HEK293 (cell line): ENCODE measurements at regions not wholly inside any gene's neighbourhood (a gene's known extent, or its start where the extent isn't known, plus 50 kb on each side); places are given as distances from the start of the nearest gene placed in this dataset.

Experiments used
- CTCF ChIA-PET: fragments of 350-600 bp; formaldehyde crosslinking; extraction: SDS; loops from one replicate; lab custom pipeline; 2021; ENCODE audit warnings: antibody characterized with exemption; lab: Yijun Ruan, JAX
- POLR2A ChIA-PET: fragments of 300-600 bp; formaldehyde crosslinking; extraction: SDS; loops from one replicate; lab custom pipeline; 2020; ENCODE audit warnings: antibody characterized with exemption, inconsistent platforms; lab: Yijun Ruan, JAX
- H3K27ac ChIP-seq: fragments of 200-500 bp; sonication (Bioruptor generic); 2 replicates; pipeline ENCODE4 v1.5.1; 2014; ENCODE audit warnings: low read depth, low read length, control low read depth, inconsistent platforms; ENCODE audit errors: extremely low read depth
- H3K36me3 ChIP-seq, 2 experiments: fragments of 200-500 bp in 1 of 2; sonication (Bioruptor generic) in 1 of 2; 1 replicate in 1 of 2; 2 replicates in 1 of 2; pipeline ENCODE4 v1.5.1; 2014 to 2017; ENCODE audit warnings: inconsistent platforms in 2 of 2, low read length in 2 of 2; ENCODE audit not compliant: control insufficient read depth in 2 of 2, insufficient read depth in 1 of 2
- H3K4me1 ChIP-seq: fragments of 200-500 bp; sonication (Bioruptor generic); 2 replicates; pipeline ENCODE4 v1.5.1; 2014; ENCODE audit warnings: mild to moderate bottlenecking, low read length, inconsistent platforms; ENCODE audit not compliant: control insufficient read depth, insufficient read depth
- H3K4me3 ChIP-seq: 2 replicates; pipeline ENCODE4 v1.5.1; 2011; ENCODE audit warnings: low read depth, mild to moderate bottlenecking, control low read depth, low read length, moderate library complexity
- H3K9me3 ChIP-seq: fragments of 200-500 bp; sonication (Bioruptor generic); 2 replicates; pipeline ENCODE4 v1.5.1; 2014; ENCODE audit warnings: low read depth, low read length, inconsistent platforms; ENCODE audit not compliant: control insufficient read depth, insufficient read depth
- FEZF1 ChIP-seq: fragments of 450-650 bp; formaldehyde crosslinking; IDR thresholded peaks from 2 replicates; pipeline ENCODE4 v1.5.1; 2016; ENCODE audit warnings: missing biosample characterization, missing genetic modification characterization
- GFI1B ChIP-seq: fragments of 450-650 bp; formaldehyde crosslinking; IDR thresholded peaks from 2 replicates; pipeline ENCODE4 v1.5.1; 2016; ENCODE audit warnings: missing biosample characterization, missing genetic modification characterization
- KLF7 ChIP-seq: fragments of 450-650 bp; formaldehyde crosslinking; IDR thresholded peaks from 2 replicates; pipeline ENCODE4 v1.5.1; 2016; ENCODE audit warnings: missing biosample characterization, missing genetic modification characterization, borderline replicate concordance
- WT1 ChIP-seq: fragments of 450-650 bp; formaldehyde crosslinking; IDR thresholded peaks from 2 replicates; pipeline ENCODE4 v1.5.1; 2016; ENCODE audit warnings: missing biosample characterization, missing genetic modification characterization
- YY2 ChIP-seq: fragments of 450-650 bp; formaldehyde crosslinking; IDR thresholded peaks from 2 replicates; pipeline ENCODE4 v1.5.1; 2016; ENCODE audit warnings: missing biosample characterization, missing genetic modification characterization
- ZBTB1 ChIP-seq: fragments of 450-650 bp; formaldehyde crosslinking; IDR thresholded peaks from 2 replicates; pipeline ENCODE4 v1.5.1; 2016; ENCODE audit warnings: missing biosample characterization, missing genetic modification characterization
- ZNF112 ChIP-seq: fragments of 450-650 bp; formaldehyde crosslinking; IDR thresholded peaks from 2 replicates; pipeline ENCODE4 v1.5.0; 2017; ENCODE audit warnings: missing biosample characterization, missing genetic modification characterization
- ZNF133 ChIP-seq: fragments of 450-650 bp; formaldehyde crosslinking; IDR thresholded peaks from 2 replicates; pipeline ENCODE4 v1.5.1; 2016; ENCODE audit warnings: missing biosample characterization, missing genetic modification characterization
- ZNF157 ChIP-seq: fragments of 450-650 bp; formaldehyde crosslinking; IDR thresholded peaks from 2 replicates; pipeline ENCODE4 v1.5.1; 2016; ENCODE audit warnings: missing biosample characterization, missing genetic modification characterization
- ZNF174 ChIP-seq: fragments of 450-650 bp; formaldehyde crosslinking; IDR thresholded peaks from 2 replicates; pipeline ENCODE4 v1.5.0; 2017; ENCODE audit warnings: missing biosample characterization, mild to moderate bottlenecking, missing genetic modification characterization
- ZNF211 ChIP-seq: fragments of 450-650 bp; formaldehyde crosslinking; IDR thresholded peaks from 2 replicates; pipeline ENCODE4 v1.5.1; 2016; ENCODE audit warnings: low read depth, missing biosample characterization, missing genetic modification characterization
- ZNF23 ChIP-seq: fragments of 450-650 bp; formaldehyde crosslinking; IDR thresholded peaks from 2 replicates; pipeline ENCODE4 v1.5.1; 2016; ENCODE audit warnings: missing biosample characterization, missing genetic modification characterization, borderline replicate concordance
- ZNF311 ChIP-seq: fragments of 450-650 bp; formaldehyde crosslinking; IDR thresholded peaks from 2 replicates; pipeline ENCODE4 v1.5.1; 2017; ENCODE audit warnings: missing biosample characterization, missing genetic modification characterization, borderline replicate concordance
- ZNF366 ChIP-seq: fragments of 450-650 bp; formaldehyde crosslinking; conservative IDR thresholded peaks from 2 replicates; pipeline ENCODE4 v1.5.1; 2016; ENCODE audit warnings: missing biosample characterization, missing genetic modification characterization
- ZNF501 ChIP-seq: fragments of 450-650 bp; formaldehyde crosslinking; IDR thresholded peaks from 2 replicates; pipeline ENCODE4 v1.5.1; 2016; ENCODE audit warnings: missing biosample characterization, missing genetic modification characterization
- ZNF514 ChIP-seq: fragments of 450-650 bp; formaldehyde crosslinking; IDR thresholded peaks from 2 replicates; pipeline ENCODE4 v1.5.1; 2016; ENCODE audit warnings: missing biosample characterization, missing genetic modification characterization
- ZNF548 ChIP-seq: fragments of 450-650 bp; formaldehyde crosslinking; IDR thresholded peaks from 2 replicates; pipeline ENCODE4 v1.5.1; 2016; ENCODE audit warnings: missing biosample characterization, missing genetic modification characterization
- ZNF558 ChIP-seq: fragments of 450-650 bp; formaldehyde crosslinking; IDR thresholded peaks from 2 replicates; pipeline ENCODE4 v1.5.1; 2016; ENCODE audit warnings: missing biosample characterization, missing genetic modification characterization
- ZNF610 ChIP-seq: fragments of 450-650 bp; formaldehyde crosslinking; IDR thresholded peaks from 2 replicates; pipeline ENCODE4 v1.5.1; 2016; ENCODE audit warnings: missing biosample characterization, missing genetic modification characterization, borderline replicate concordance
- ZNF624 ChIP-seq: fragments of 450-650 bp; formaldehyde crosslinking; IDR thresholded peaks from 2 replicates; pipeline ENCODE4 v1.5.1; 2017; ENCODE audit warnings: missing biosample characterization, missing genetic modification characterization
- ZNF660 ChIP-seq: fragments of 450-650 bp; IDR thresholded peaks from 2 replicates; pipeline ENCODE4 v1.5.1; 2018; ENCODE audit warnings: missing biosample characterization, mild to moderate bottlenecking, missing genetic modification characterization
- ZNF785 ChIP-seq: fragments of 450-650 bp; formaldehyde crosslinking; IDR thresholded peaks from 2 replicates; pipeline ENCODE4 v1.5.1; 2016; ENCODE audit warnings: missing biosample characterization, missing genetic modification characterization
- ZNF792 ChIP-seq: fragments of 450-650 bp; formaldehyde crosslinking; IDR thresholded peaks from 2 replicates; pipeline ENCODE4 v1.5.1; 2016; ENCODE audit warnings: missing biosample characterization, missing genetic modification characterization
- ZSCAN23 ChIP-seq: fragments of 450-650 bp; formaldehyde crosslinking; IDR thresholded peaks from 2 replicates; pipeline ENCODE4 v1.5.1; 2016; ENCODE audit warnings: missing biosample characterization, missing genetic modification characterization
- TF ChIP-seq, protein P1 (sequence below): fragments of 450-650 bp; formaldehyde crosslinking; IDR thresholded peaks from 2 replicates; pipeline ENCODE4 v1.5.1; 2016; ENCODE audit warnings: missing biosample characterization, missing genetic modification characterization
- TF ChIP-seq, protein P2 (sequence below): fragments of 450-650 bp; formaldehyde crosslinking; IDR thresholded peaks from 2 replicates; pipeline ENCODE4 v1.5.1; 2016; ENCODE audit warnings: missing biosample characterization, missing genetic modification characterization
- TF ChIP-seq, protein P3 (sequence below): fragments of 450-650 bp; formaldehyde crosslinking; IDR thresholded peaks from 2 replicates; pipeline ENCODE4 v1.5.1; 2016; ENCODE audit warnings: missing biosample characterization, missing genetic modification characterization
- TF ChIP-seq, protein P4 (sequence below): fragments of 450-650 bp; formaldehyde crosslinking; IDR thresholded peaks from 2 replicates; pipeline ENCODE4 v1.5.1; 2016; ENCODE audit warnings: missing biosample characterization, missing genetic modification characterization
- TF ChIP-seq, protein P5 (sequence below): fragments of 450-650 bp; formaldehyde crosslinking; IDR thresholded peaks from 2 replicates; pipeline ENCODE4 v1.5.1; 2016; ENCODE audit warnings: missing biosample characterization, missing genetic modification characterization

DNA sequence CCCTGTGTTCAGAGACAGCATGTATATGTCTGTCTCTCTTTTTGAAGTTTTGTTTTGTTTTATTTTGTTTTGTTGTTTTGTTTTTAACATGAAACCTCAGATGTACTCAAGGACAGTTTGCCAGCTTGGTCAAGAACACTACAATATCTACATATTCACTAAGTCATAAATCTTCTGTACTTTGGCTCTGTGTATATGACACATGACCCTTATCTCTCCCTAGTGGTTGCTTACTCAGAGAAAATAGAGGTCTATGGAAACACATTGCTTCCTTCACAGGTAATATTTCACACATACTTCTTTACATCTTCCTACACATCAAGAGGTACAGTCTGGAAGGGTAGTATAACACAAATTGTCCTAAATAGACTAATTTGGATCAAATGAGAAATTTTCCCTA, 312.6 kb upstream of the VRK2 start (continued):
- TF ChIP-seq, protein P1, sequence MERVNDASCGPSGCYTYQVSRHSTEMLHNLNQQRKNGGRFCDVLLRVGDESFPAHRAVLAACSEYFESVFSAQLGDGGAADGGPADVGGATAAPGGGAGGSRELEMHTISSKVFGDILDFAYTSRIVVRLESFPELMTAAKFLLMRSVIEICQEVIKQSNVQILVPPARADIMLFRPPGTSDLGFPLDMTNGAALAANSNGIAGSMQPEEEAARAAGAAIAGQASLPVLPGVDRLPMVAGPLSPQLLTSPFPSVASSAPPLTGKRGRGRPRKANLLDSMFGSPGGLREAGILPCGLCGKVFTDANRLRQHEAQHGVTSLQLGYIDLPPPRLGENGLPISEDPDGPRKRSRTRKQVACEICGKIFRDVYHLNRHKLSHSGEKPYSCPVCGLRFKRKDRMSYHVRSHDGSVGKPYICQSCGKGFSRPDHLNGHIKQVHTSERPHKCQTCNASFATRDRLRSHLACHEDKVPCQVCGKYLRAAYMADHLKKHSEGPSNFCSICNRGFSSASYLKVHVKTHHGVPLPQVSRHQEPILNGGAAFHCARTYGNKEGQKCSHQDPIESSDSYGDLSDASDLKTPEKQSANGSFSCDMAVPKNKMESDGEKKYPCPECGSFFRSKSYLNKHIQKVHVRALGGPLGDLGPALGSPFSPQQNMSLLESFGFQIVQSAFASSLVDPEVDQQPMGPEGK (tag by site-specific recombination) = no peak
- TF ChIP-seq YY2 (tag by site-specific recombination) (no peak), ZNF624 (tag by site-specific recombination) (no peak), ZNF133 (tag by site-specific recombination) (no peak), WT1 (tag by site-specific recombination) (no peak)
- TF ChIP-seq, all 188 proteins: peak for 0

DNA sequence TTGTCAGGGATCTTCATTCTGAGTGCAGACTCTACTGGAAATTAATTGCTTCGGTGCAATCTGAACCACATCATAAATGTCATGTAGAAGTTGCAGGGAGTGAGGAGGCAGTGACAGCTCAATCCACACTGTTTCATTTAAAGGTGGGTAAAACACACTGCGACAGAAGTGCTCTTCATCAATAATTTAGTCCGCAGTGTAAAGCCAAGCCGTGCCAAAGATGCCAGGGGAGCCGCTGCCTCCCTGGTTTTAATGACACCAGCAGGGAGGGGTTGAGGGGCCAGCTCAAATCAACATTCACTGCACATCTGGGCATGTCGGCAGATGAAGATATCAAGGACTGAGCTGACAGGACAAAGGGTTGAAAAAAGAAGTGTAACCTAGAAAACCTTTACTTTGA, 305.7 kb upstream of the VRK2 start:
- TF ChIP-seq GFI1B (tag by site-specific recombination) = no peak
- no peak for TF ChIP-seq FEZF1 (tag by site-specific recombination)
- no peak for TF ChIP-seq ZNF157 (tag by site-specific recombination)
- TF ChIP-seq ZNF514 (tag by site-specific recombination) = no peak
- TF ChIP-seq KLF7 (tag by site-specific recombination) = no peak
- TF ChIP-seq ZSCAN23 = no peak
- no peak for TF ChIP-seq ZNF792 (tag by site-specific recombination)
- TF ChIP-seq, protein P2, sequence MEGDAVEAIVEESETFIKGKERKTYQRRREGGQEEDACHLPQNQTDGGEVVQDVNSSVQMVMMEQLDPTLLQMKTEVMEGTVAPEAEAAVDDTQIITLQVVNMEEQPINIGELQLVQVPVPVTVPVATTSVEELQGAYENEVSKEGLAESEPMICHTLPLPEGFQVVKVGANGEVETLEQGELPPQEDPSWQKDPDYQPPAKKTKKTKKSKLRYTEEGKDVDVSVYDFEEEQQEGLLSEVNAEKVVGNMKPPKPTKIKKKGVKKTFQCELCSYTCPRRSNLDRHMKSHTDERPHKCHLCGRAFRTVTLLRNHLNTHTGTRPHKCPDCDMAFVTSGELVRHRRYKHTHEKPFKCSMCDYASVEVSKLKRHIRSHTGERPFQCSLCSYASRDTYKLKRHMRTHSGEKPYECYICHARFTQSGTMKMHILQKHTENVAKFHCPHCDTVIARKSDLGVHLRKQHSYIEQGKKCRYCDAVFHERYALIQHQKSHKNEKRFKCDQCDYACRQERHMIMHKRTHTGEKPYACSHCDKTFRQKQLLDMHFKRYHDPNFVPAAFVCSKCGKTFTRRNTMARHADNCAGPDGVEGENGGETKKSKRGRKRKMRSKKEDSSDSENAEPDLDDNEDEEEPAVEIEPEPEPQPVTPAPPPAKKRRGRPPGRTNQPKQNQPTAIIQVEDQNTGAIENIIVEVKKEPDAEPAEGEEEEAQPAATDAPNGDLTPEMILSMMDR = no peak
- no peak for TF ChIP-seq ZNF211 (tag by site-specific recombination)
- TF ChIP-seq ZNF112 (tag by site-specific recombination) = no peak
- no peak for TF ChIP-seq ZNF785 (tag by site-specific recombination)
- TF ChIP-seq ZNF660 = no peak
- Histone ChIP-seq H3K27ac (no peak overlapping the region), H3K9me3 (no peaks in the 10 kb centered on the region), H3K36me3 (no peaks in the 10 kb centered on the region), H3K4me3 (no peak overlapping the region), H3K4me1 (no peaks in the 10 kb centered on the region)
- ChIA-PET CTCF (interaction anchor here (0.6 kb wide), 1 partner anchor 758 kb away, joined by 4 read pairs; no protein-coding TSS in a partner anchor), POLR2A (interaction anchor here (0.6 kb wide), 1 partner anchor 14 kb away, joined by 9 read pairs; no protein-coding TSS in a partner anchor)

DNA sequence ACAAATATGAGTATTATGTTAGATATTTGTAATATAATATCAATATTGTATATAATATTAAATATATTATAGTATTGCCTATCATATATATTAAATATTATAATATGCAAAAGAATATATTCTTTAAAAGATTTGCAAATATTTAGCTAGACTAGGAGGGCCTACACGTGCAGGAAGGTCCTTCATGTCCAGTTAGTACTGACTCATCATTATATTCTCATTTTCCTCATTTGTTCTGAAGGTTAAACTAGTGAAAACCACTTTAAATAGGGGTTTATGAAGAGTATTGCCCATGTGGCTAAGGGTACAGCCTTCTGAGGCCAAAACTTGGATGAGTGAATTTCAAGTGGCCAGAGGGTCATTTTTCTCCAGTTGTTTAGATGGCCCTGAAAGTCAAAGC, 293.0 kb upstream of the VRK2 start:
- Histone ChIP-seq H3K9me3 (no peaks in the 10 kb centered on the region), H3K4me3 (no peak overlapping the region), H3K27ac (no peak overlapping the region), H3K4me1 (peaks cover 4% of the 10 kb centered on the region; the same call in 1 of the 2 replicates), H3K36me3 (no peaks in the 10 kb centered on the region)
- ChIA-PET CTCF (no interaction called here), POLR2A (no interaction called here)
- TF ChIP-seq ZNF23 (tag by site-specific recombination) (no peak), ZBTB1 (no peak), ZNF610 (tag by site-specific recombination) (no peak), ZNF366 (tag by site-specific recombination) (no peak), ZNF174 (tag by site-specific recombination) (no peak), ZNF548 (tag by site-specific recombination) (no peak), ZNF558 (tag by site-specific recombination) (no peak), ZNF311 (tag by site-specific recombination) (no peak), ZNF501 (no peak)
- TF ChIP-seq, protein P3, sequence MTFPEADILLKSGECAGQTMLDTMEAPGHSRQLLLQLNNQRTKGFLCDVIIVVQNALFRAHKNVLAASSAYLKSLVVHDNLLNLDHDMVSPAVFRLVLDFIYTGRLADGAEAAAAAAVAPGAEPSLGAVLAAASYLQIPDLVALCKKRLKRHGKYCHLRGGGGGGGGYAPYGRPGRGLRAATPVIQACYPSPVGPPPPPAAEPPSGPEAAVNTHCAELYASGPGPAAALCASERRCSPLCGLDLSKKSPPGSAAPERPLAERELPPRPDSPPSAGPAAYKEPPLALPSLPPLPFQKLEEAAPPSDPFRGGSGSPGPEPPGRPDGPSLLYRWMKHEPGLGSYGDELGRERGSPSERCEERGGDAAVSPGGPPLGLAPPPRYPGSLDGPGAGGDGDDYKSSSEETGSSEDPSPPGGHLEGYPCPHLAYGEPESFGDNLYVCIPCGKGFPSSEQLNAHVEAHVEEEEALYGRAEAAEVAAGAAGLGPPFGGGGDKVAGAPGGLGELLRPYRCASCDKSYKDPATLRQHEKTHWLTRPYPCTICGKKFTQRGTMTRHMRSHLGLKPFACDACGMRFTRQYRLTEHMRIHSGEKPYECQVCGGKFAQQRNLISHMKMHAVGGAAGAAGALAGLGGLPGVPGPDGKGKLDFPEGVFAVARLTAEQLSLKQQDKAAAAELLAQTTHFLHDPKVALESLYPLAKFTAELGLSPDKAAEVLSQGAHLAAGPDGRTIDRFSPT = no peak
- TF ChIP-seq, protein P4, sequence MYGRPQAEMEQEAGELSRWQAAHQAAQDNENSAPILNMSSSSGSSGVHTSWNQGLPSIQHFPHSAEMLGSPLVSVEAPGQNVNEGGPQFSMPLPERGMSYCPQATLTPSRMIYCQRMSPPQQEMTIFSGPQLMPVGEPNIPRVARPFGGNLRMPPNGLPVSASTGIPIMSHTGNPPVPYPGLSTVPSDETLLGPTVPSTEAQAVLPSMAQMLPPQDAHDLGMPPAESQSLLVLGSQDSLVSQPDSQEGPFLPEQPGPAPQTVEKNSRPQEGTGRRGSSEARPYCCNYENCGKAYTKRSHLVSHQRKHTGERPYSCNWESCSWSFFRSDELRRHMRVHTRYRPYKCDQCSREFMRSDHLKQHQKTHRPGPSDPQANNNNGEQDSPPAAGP (tag by site-specific recombination) = no peak
- TF ChIP-seq, protein P5, sequence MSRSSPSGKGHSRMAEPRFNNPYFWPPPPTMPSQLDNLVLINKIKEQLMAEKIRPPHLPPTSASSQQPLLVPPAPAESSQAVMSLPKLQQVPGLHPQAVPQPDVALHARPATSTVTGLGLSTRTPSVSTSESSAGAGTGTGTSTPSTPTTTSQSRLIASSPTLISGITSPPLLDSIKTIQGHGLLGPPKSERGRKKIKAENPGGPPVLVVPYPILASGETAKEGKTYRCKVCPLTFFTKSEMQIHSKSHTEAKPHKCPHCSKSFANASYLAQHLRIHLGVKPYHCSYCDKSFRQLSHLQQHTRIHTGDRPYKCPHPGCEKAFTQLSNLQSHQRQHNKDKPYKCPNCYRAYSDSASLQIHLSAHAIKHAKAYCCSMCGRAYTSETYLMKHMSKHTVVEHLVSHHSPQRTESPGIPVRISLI (tag by site-specific recombination) = no peak
